ENCODE measurements at regions not wholly inside any gene's neighbourhood (a gene's known extent, or its start where the extent isn't known, plus 50 kb on each side); places are given as distances from the start of the nearest gene placed in this dataset.
"Not testable (repeated sequence)": the region's sequence is repeated elsewhere in the genome, so short reads cannot be mapped to it uniquely, and the experiment has no call there.

GRCh38 chr15:81839387-81839786 lies 206.4 kb downstream of the MEX3B start:
- no peak for DNase-seq
- H3K36me3 ChIP-seq: no peaks in the 10 kb centered on the region
- H3K27me3 ChIP-seq: no peaks in the 10 kb centered on the region
- no peaks in the 10 kb centered on the region for H3K4me1 ChIP-seq
- no peak overlapping the region for H3K4me3 ChIP-seq (ENCODE audit: low read depth, low read length)
- no peak for TF ChIP-seq CTCF (IDR thresholded peaks at IDR 0.05; ENCODE audit: low read depth, low read length)
- no peaks in the 10 kb centered on the region for H3K9me3 ChIP-seq

- no peaks in the 10 kb centered on the region for H3K36me3 ChIP-seq
- H3K4me3 ChIP-seq (ENCODE audit: low read depth, low read length): no peak overlapping the region
- H3K27me3 ChIP-seq: no peaks in the 10 kb centered on the region
- no peak for DNase-seq
- no peak for TF ChIP-seq CTCF (IDR thresholded peaks at IDR 0.05; ENCODE audit: low read depth, low read length)
- no peaks in the 10 kb centered on the region for H3K4me1 ChIP-seq
- no peaks in the 10 kb centered on the region for H3K9me3 ChIP-seq
Observed at GRCh38 chr15:81835731-81836130, 210.1 kb downstream of the MEX3B start.

GRCh38 chr15:81830520-81830919 lies 215.3 kb downstream of the MEX3B start:
- H3K36me3 ChIP-seq: no peaks in the 10 kb centered on the region
- no peak for TF ChIP-seq CTCF (IDR thresholded peaks at IDR 0.05; ENCODE audit: low read depth, low read length)
- H3K4me3 ChIP-seq (ENCODE audit: low read depth, low read length): no peak overlapping the region
- H3K4me1 ChIP-seq: no peaks in the 10 kb centered on the region
- no peaks in the 10 kb centered on the region for H3K9me3 ChIP-seq
- H3K27me3 ChIP-seq: no peaks in the 10 kb centered on the region
- DNase-seq: no peak

- H3K9me3 ChIP-seq: no peaks in the 10 kb centered on the region
- H3K36me3 ChIP-seq: no peaks in the 10 kb centered on the region
- DNase-seq: no peak
- H3K4me1 ChIP-seq: no peaks in the 10 kb centered on the region
- no peak for TF ChIP-seq CTCF (IDR thresholded peaks at IDR 0.05; ENCODE audit: low read depth, low read length)
- H3K4me3 ChIP-seq (ENCODE audit: low read depth, low read length): no peak overlapping the region
- H3K27me3 ChIP-seq: no peaks in the 10 kb centered on the region
Observed at GRCh38 chr15:81829918-81830317, 215.9 kb downstream of the MEX3B start.

GRCh38 chr15:81828135-81828534 lies 217.7 kb downstream of the MEX3B start:
- no peak for DNase-seq
- no peak for TF ChIP-seq CTCF (IDR thresholded peaks at IDR 0.05; ENCODE audit: low read depth, low read length)
- no peaks in the 10 kb centered on the region for H3K9me3 ChIP-seq
- H3K27me3 ChIP-seq: no peaks in the 10 kb centered on the region
- H3K4me3 ChIP-seq (ENCODE audit: low read depth, low read length): no peak overlapping the region
- no peaks in the 10 kb centered on the region for H3K36me3 ChIP-seq
- no peaks in the 10 kb centered on the region for H3K4me1 ChIP-seq

GRCh38 chr15:81825136-81825535 lies 220.7 kb downstream of the MEX3B start:
- no peak for DNase-seq
- Histone ChIP-seq H3K27me3 (no peaks in the 10 kb centered on the region), H3K4me1 (no peaks in the 10 kb centered on the region), H3K4me3 (ENCODE audit: low read depth, low read length) (no peak overlapping the region), H3K9me3 (no peaks in the 10 kb centered on the region), H3K36me3 (no peaks in the 10 kb centered on the region)
- no peak for TF ChIP-seq CTCF (IDR thresholded peaks at IDR 0.05; ENCODE audit: low read depth, low read length)

GRCh38 chr15:81822587-81822986 lies 223.2 kb downstream of the MEX3B start:
- H3K27me3 ChIP-seq; H3K9me3 ChIP-seq; H3K4me1 ChIP-seq; H3K36me3 ChIP-seq; DNase-seq; H3K4me3 ChIP-seq (ENCODE audit: low read depth, low read length): not testable (repeated sequence)
